ENCODE measurements at regions not wholly inside any gene's neighbourhood (a gene's known extent, or its start where the extent isn't known, plus 50 kb on each side); places are given as distances from the start of the nearest gene placed in this dataset.

- H4K20me1 ChIP-seq (ENCODE audit: control insufficient read depth, extremely low read depth, insufficient read depth, low read length), result no peaks in the 10 kb centered on the region
- peaks cover 2% of the 10 kb centered on the region for H3K4me1 ChIP-seq (ENCODE audit: control insufficient read depth, extremely low read depth, insufficient read depth, low read length)
- no peaks in the 10 kb centered on the region for H3K27me3 ChIP-seq (ENCODE audit: control insufficient read depth, insufficient read depth, low read length)
- no peak overlapping the region for H3K4me2 ChIP-seq (ENCODE audit: extremely low read depth, insufficient read depth, low read length)
- H3K27ac ChIP-seq (ENCODE audit: insufficient read depth, low read length), result no peak overlapping the region
- no peak for DNase-seq (ENCODE audit: low read depth in 2 of 2)
- no peaks in the 10 kb centered on the region for H3K36me3 ChIP-seq (ENCODE audit: control insufficient read depth, insufficient read depth, low read length)
- H3K4me3 ChIP-seq (replicated peaks in 1 of 4; ENCODE audit: control extremely low read depth in 1 of 4, insufficient read depth in 1 of 4, low read depth in 3 of 4, low read length in 4 of 4), result no peak overlapping the region
- H3K9me3 ChIP-seq (ENCODE audit: control insufficient read depth, insufficient read depth, low read depth, low read length), result no peaks in the 10 kb centered on the region
- TF ChIP-seq EZH2 (IDR thresholded peaks at IDR 0.05; ENCODE audit: low read length, missing control alignments), result no peak
- TF ChIP-seq, protein P1, sequence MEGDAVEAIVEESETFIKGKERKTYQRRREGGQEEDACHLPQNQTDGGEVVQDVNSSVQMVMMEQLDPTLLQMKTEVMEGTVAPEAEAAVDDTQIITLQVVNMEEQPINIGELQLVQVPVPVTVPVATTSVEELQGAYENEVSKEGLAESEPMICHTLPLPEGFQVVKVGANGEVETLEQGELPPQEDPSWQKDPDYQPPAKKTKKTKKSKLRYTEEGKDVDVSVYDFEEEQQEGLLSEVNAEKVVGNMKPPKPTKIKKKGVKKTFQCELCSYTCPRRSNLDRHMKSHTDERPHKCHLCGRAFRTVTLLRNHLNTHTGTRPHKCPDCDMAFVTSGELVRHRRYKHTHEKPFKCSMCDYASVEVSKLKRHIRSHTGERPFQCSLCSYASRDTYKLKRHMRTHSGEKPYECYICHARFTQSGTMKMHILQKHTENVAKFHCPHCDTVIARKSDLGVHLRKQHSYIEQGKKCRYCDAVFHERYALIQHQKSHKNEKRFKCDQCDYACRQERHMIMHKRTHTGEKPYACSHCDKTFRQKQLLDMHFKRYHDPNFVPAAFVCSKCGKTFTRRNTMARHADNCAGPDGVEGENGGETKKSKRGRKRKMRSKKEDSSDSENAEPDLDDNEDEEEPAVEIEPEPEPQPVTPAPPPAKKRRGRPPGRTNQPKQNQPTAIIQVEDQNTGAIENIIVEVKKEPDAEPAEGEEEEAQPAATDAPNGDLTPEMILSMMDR (conservative IDR thresholded peaks at IDR 0.05 in 1 of 2, IDR thresholded peaks at IDR 0.05 in 1 of 2; ENCODE audit: low read depth in 1 of 2, low read length in 2 of 2), result no peak
- H3K79me2 ChIP-seq (ENCODE audit: control insufficient read depth, insufficient read depth, low read length), result no peaks in the 10 kb centered on the region
- no peak overlapping the region for H3K9ac ChIP-seq (ENCODE audit: insufficient read depth, low read length)
- no peak overlapping the region for H2AFZ ChIP-seq (ENCODE audit: low read length)
Measured at GRCh38 chr10:36488579-36488978, 636.8 kb upstream of the ANKRD30A start.

- Histone ChIP-seq H2AFZ (ENCODE audit: low read length) (no peak overlapping the region), H4K20me1 (ENCODE audit: control insufficient read depth, extremely low read depth, insufficient read depth, low read length) (no peaks in the 10 kb centered on the region), H3K9ac (ENCODE audit: insufficient read depth, low read length) (no peak overlapping the region), H3K4me1 (ENCODE audit: control insufficient read depth, extremely low read depth, insufficient read depth, low read length) (no peaks in the 10 kb centered on the region), H3K36me3 (ENCODE audit: control insufficient read depth, insufficient read depth, low read length) (no peaks in the 10 kb centered on the region), H3K4me2 (ENCODE audit: extremely low read depth, insufficient read depth, low read length) (no peak overlapping the region), H3K4me3 (replicated peaks in 1 of 4; ENCODE audit: control extremely low read depth in 1 of 4, insufficient read depth in 1 of 4, low read depth in 3 of 4, low read length in 4 of 4) (no peak overlapping the region), H3K9me3 (ENCODE audit: control insufficient read depth, insufficient read depth, low read depth, low read length) (no peaks in the 10 kb centered on the region), H3K27me3 (ENCODE audit: control insufficient read depth, insufficient read depth, low read length) (no peaks in the 10 kb centered on the region), H3K27ac (ENCODE audit: insufficient read depth, low read length) (no peak overlapping the region), H3K79me2 (ENCODE audit: control insufficient read depth, insufficient read depth, low read length) (no peaks in the 10 kb centered on the region)
- TF ChIP-seq EZH2 (IDR thresholded peaks at IDR 0.05; ENCODE audit: low read length, missing control alignments), result no peak
- TF ChIP-seq, protein P1 (conservative IDR thresholded peaks at IDR 0.05 in 1 of 2, IDR thresholded peaks at IDR 0.05 in 1 of 2; ENCODE audit: low read depth in 1 of 2, low read length in 2 of 2), result no peak
- no peak for DNase-seq (ENCODE audit: low read depth in 2 of 2)
Measured at GRCh38 chr10:36479073-36479472, 646.3 kb upstream of the ANKRD30A start.

GRCh38 chr10:36476399-36476798, 649.0 kb upstream of the ANKRD30A start:
- DNase-seq (ENCODE audit: low read depth in 2 of 2), result no peak
- H3K9ac ChIP-seq (ENCODE audit: insufficient read depth, low read length), result no peak overlapping the region
- H3K27me3 ChIP-seq (ENCODE audit: control insufficient read depth, insufficient read depth, low read length), result no peaks in the 10 kb centered on the region
- H4K20me1 ChIP-seq (ENCODE audit: control insufficient read depth, extremely low read depth, insufficient read depth, low read length), result no peaks in the 10 kb centered on the region
- H3K4me1 ChIP-seq (ENCODE audit: control insufficient read depth, extremely low read depth, insufficient read depth, low read length), result no peaks in the 10 kb centered on the region
- H3K36me3 ChIP-seq (ENCODE audit: control insufficient read depth, insufficient read depth, low read length), result no peaks in the 10 kb centered on the region
- no peak overlapping the region for H3K4me2 ChIP-seq (ENCODE audit: extremely low read depth, insufficient read depth, low read length)
- H3K27ac ChIP-seq (ENCODE audit: insufficient read depth, low read length), result no peak overlapping the region
- no peaks in the 10 kb centered on the region for H3K79me2 ChIP-seq (ENCODE audit: control insufficient read depth, insufficient read depth, low read length)
- H3K9me3 ChIP-seq (ENCODE audit: control insufficient read depth, insufficient read depth, low read depth, low read length), result no peaks in the 10 kb centered on the region
- no peak overlapping the region for H2AFZ ChIP-seq (ENCODE audit: low read length)
- H3K4me3 ChIP-seq (replicated peaks in 1 of 4; ENCODE audit: control extremely low read depth in 1 of 4, insufficient read depth in 1 of 4, low read depth in 3 of 4, low read length in 4 of 4), result no peak overlapping the region
- TF ChIP-seq, protein P1 (conservative IDR thresholded peaks at IDR 0.05 in 1 of 2, IDR thresholded peaks at IDR 0.05 in 1 of 2; ENCODE audit: low read depth in 1 of 2, low read length in 2 of 2), result no peak
- TF ChIP-seq EZH2 (IDR thresholded peaks at IDR 0.05; ENCODE audit: low read length, missing control alignments), result no peak

All from fibroblast of lung (primary cell).